ENCODE measurements at regions not wholly inside any gene's neighbourhood (a gene's known extent, or its start where the extent isn't known, plus 50 kb on each side); places are given as distances from the start of the nearest gene placed in this dataset.

GRCh38 chr13:111402441-111402840, 82.0 kb downstream of the TEX29 start:
- dilution Hi-C loops (cut with MboI; ENCODE audit: extremely low pct_ligation_motif_present, low sequenced_read_pairs): no loop called here
- Histone ChIP-seq H4K20me1 (ENCODE audit: control insufficient read depth, extremely low read depth, insufficient read depth, low read length) (no peaks in the 10 kb centered on the region), H3K36me3 (ENCODE audit: control insufficient read depth in 2 of 2, extremely low read depth in 1 of 2, insufficient read depth in 2 of 2, low read length in 2 of 2) (no peaks in the 10 kb centered on the region), H3K4me2 (ENCODE audit: control insufficient read depth, extremely low read depth, insufficient read depth, low read depth, low read length) (no peak overlapping the region), H3K79me2 (ENCODE audit: control insufficient read depth, insufficient read depth, low read length) (no peaks in the 10 kb centered on the region), H3K9ac (ENCODE audit: control insufficient read depth, extremely low read depth, insufficient read depth, low read length) (no peak overlapping the region), H3K27ac (ENCODE audit: control insufficient read depth, insufficient read depth, low read length) (no peak overlapping the region), H3K9me3 (ENCODE audit: control insufficient read depth, low read depth, low read length) (no peaks in the 10 kb centered on the region), H3K9me1 (ENCODE audit: control insufficient read depth, extremely low read depth, insufficient read depth, low read length) (no peaks in the 10 kb centered on the region), H2AFZ (ENCODE audit: control insufficient read depth, low read length) (no peak overlapping the region), H3K4me1 (ENCODE audit: control insufficient read depth, extremely low read depth, insufficient read depth, low read length) (no peaks in the 10 kb centered on the region), H3K4me3 (ENCODE audit: control insufficient read depth in 2 of 3, extremely low read depth in 1 of 3, insufficient read depth in 2 of 3, low read depth in 1 of 3, low read length in 3 of 3) (no peak overlapping the region), H3K27me3 (ENCODE audit: control insufficient read depth, extremely low read depth, insufficient read depth, low read length) (no peaks in the 10 kb centered on the region)
- FAIRE-seq (no peak), DNase-seq (ENCODE audit: low read depth, low spot score) (no peak)
- TF ChIP-seq EZH2 (IDR thresholded peaks at IDR 0.05; ENCODE audit: low read length) (no peak), CTCF (optimal IDR thresholded peaks at IDR 0.05 in 1 of 3, IDR thresholded peaks at IDR 0.05 in 1 of 3, conservative IDR thresholded peaks at IDR 0.05 in 1 of 3; ENCODE audit: extremely low read depth in 1 of 3, insufficient read depth in 2 of 3, low read length in 3 of 3) (no peak)

- H2AFZ ChIP-seq (ENCODE audit: control insufficient read depth, low read length): no peak overlapping the region
- no peak for FAIRE-seq
- no peak overlapping the region for H3K4me2 ChIP-seq (ENCODE audit: control insufficient read depth, extremely low read depth, insufficient read depth, low read depth, low read length)
- H4K20me1 ChIP-seq (ENCODE audit: control insufficient read depth, extremely low read depth, insufficient read depth, low read length): no peaks in the 10 kb centered on the region
- H3K4me3 ChIP-seq (ENCODE audit: control insufficient read depth in 2 of 3, extremely low read depth in 1 of 3, insufficient read depth in 2 of 3, low read depth in 1 of 3, low read length in 3 of 3): no peak overlapping the region
- no peaks in the 10 kb centered on the region for H3K9me1 ChIP-seq (ENCODE audit: control insufficient read depth, extremely low read depth, insufficient read depth, low read length)
- no peaks in the 10 kb centered on the region for H3K4me1 ChIP-seq (ENCODE audit: control insufficient read depth, extremely low read depth, insufficient read depth, low read length)
- H3K9ac ChIP-seq (ENCODE audit: control insufficient read depth, extremely low read depth, insufficient read depth, low read length): no peak overlapping the region
- dilution Hi-C loops (cut with MboI; ENCODE audit: extremely low pct_ligation_motif_present, low sequenced_read_pairs): no loop called here
- H3K79me2 ChIP-seq (ENCODE audit: control insufficient read depth, insufficient read depth, low read length): no peaks in the 10 kb centered on the region
- no peaks in the 10 kb centered on the region for H3K36me3 ChIP-seq (ENCODE audit: control insufficient read depth in 2 of 2, extremely low read depth in 1 of 2, insufficient read depth in 2 of 2, low read length in 2 of 2)
- no peak overlapping the region for H3K27ac ChIP-seq (ENCODE audit: control insufficient read depth, insufficient read depth, low read length)
- no peak for DNase-seq (ENCODE audit: low read depth, low spot score)
- TF ChIP-seq CTCF (optimal IDR thresholded peaks at IDR 0.05 in 1 of 3, IDR thresholded peaks at IDR 0.05 in 1 of 3, conservative IDR thresholded peaks at IDR 0.05 in 1 of 3; ENCODE audit: extremely low read depth in 1 of 3, insufficient read depth in 2 of 3, low read length in 3 of 3) (no peak), EZH2 (IDR thresholded peaks at IDR 0.05; ENCODE audit: low read length) (no peak)
- no peaks in the 10 kb centered on the region for H3K27me3 ChIP-seq (ENCODE audit: control insufficient read depth, extremely low read depth, insufficient read depth, low read length)
- H3K9me3 ChIP-seq (ENCODE audit: control insufficient read depth, low read depth, low read length): no peaks in the 10 kb centered on the region
Observed at GRCh38 chr13:111403266-111403665, 82.8 kb downstream of the TEX29 start.

All from keratinocyte (primary cell).